ENCODE measurements at regions not wholly inside any gene's neighbourhood (a gene's known extent, or its start where the extent isn't known, plus 50 kb on each side); places are given as distances from the start of the nearest gene placed in this dataset.

DNA sequence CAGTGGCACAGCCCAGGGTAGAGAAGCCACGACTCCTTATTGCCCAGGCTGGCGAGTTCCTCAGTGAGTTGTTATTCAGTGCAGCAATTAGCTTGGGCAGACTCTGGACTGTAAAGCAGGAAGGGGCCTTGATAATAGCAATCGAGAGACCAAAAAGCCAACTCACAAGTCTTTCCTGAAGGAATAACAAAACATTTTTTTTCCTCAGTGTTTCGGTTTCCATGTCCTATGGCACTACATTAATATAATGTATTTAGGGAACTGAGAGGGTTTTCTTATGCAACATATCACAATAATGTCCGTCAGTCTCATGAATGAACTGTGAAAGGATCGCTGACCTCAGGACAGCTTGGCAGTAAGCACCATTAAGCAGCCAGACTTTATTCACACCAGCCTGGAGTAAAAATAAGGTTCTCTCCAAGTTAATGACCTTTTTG, 248.9 kb upstream of the TBL1XR1 start:
- no peak overlapping the region for H3K4me3 ChIP-seq (ENCODE audit: control insufficient read depth, low read depth, low read length)
- DNase-seq (ENCODE audit: low read depth): no peak
- TF ChIP-seq, protein P1, sequence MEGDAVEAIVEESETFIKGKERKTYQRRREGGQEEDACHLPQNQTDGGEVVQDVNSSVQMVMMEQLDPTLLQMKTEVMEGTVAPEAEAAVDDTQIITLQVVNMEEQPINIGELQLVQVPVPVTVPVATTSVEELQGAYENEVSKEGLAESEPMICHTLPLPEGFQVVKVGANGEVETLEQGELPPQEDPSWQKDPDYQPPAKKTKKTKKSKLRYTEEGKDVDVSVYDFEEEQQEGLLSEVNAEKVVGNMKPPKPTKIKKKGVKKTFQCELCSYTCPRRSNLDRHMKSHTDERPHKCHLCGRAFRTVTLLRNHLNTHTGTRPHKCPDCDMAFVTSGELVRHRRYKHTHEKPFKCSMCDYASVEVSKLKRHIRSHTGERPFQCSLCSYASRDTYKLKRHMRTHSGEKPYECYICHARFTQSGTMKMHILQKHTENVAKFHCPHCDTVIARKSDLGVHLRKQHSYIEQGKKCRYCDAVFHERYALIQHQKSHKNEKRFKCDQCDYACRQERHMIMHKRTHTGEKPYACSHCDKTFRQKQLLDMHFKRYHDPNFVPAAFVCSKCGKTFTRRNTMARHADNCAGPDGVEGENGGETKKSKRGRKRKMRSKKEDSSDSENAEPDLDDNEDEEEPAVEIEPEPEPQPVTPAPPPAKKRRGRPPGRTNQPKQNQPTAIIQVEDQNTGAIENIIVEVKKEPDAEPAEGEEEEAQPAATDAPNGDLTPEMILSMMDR (conservative IDR thresholded peaks at IDR 0.05; ENCODE audit: control insufficient read depth, insufficient read depth, low read depth, low read length): no peak

DNA sequence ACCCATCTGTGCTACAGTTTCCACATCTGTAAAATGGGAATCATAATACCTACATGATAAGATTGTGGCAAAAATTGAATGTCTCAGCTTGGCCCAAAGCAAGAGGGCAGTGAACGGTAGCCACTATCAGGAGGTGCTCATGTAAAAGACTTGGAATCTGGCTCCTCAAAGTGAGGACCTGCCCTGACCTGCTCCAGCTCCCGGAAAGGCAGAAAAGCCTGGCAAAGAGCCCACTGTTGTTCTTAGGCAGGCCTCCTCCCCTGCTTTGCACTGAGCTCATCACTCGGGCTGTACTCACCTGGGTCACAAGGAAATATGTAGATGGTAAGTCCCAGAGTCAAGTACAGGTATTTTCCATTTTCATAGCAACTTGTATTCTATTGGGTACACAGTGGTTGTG, 250.7 kb upstream of the TBL1XR1 start:
- no peak overlapping the region for H3K4me3 ChIP-seq (ENCODE audit: control insufficient read depth, low read depth, low read length)
- TF ChIP-seq, protein P1 (conservative IDR thresholded peaks at IDR 0.05; ENCODE audit: control insufficient read depth, insufficient read depth, low read depth, low read length): no peak
- no peak for DNase-seq (ENCODE audit: low read depth)

DNA sequence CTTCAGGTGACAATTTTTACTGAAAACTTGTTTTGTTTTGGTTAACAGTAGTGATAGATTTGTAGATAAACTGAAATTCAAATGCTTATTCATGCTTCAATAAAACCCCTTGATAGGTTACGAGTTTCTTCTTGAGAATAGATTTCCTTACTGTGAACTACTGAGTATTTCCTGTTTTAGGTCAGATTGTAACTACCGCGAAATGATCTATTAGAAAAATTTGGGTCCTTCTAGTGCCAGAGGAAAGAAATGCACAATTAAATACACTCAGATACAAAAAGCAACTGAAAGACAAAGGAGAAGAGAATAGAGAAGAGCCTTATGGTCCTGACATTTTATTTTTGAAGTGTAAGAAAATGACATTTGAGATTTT, 251.7 kb upstream of the TBL1XR1 start:
- no peak for DNase-seq (ENCODE audit: low read depth)
- H3K4me3 ChIP-seq (ENCODE audit: control insufficient read depth, low read depth, low read length): no peak overlapping the region

DNA sequence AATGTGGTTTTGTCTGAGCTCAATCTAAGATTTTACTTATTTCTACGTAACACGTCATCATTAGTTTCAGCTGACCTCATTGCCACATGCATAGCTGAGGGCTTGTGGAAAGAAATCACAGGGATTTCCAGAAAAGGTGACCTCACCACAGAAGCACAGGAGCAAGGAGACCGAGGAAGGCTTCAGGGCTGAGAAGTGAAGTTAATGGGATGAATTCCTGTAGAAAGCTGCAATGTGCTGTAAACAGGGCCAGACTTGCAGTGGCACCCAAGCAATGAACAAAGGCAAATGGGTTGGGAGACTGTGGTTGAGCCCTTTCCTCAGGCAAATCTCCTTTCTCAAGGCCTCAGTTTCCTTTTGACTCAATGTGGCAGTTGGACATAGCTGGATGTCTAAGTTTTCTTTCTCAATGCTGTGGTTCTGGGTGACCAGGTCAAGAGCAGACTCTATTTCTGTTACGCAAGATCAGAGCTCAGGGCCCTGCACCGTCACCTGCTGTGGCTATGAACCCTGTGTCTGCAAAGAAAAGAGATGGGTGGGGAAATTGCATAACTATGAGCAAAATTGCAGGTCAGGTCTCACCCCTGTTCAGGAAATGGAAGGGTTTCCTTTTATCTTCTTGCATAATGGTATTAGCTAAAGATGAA, 252.2 kb upstream of the TBL1XR1 start:
- no peak overlapping the region for H3K4me3 ChIP-seq (ENCODE audit: control insufficient read depth, low read depth, low read length)
- DNase-seq (ENCODE audit: low read depth): peak; percentile 49

More for the DNA sequence above, 251.7 kb upstream of the TBL1XR1 start:
- TF ChIP-seq, protein P1 (conservative IDR thresholded peaks at IDR 0.05; ENCODE audit: control insufficient read depth, insufficient read depth, low read depth, low read length): no peak

DNA sequence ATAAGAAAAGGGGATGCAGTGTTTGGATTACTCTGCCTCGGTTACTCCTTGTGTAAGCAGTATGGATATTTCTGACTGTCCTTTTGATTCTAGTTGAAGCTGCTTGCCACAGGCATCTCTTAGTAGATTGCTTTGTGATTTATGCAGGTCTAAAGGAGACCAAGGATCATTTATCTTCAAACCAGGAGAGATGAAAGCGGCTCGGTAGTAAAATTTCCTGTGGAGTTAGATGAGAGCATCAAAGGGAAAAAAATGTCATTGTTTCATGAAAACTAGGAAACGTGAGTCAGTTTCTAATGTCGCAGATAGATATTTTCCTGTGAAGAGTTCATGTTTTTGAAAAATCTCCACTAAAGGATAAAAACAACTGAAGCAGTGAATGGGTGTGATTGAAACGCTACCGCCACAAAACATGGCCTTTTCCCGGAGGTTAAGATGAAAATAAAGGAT, 254.0 kb upstream of the TBL1XR1 start:
- H3K4me3 ChIP-seq (ENCODE audit: control insufficient read depth, low read depth, low read length): no peak overlapping the region
- TF ChIP-seq, protein P1 (conservative IDR thresholded peaks at IDR 0.05; ENCODE audit: control insufficient read depth, insufficient read depth, low read depth, low read length): no peak
- DNase-seq (ENCODE audit: low read depth): no peak

More for the DNA sequence above, 252.2 kb upstream of the TBL1XR1 start:
- TF ChIP-seq, protein P1 (conservative IDR thresholded peaks at IDR 0.05; ENCODE audit: control insufficient read depth, insufficient read depth, low read depth, low read length): no peak

DNA sequence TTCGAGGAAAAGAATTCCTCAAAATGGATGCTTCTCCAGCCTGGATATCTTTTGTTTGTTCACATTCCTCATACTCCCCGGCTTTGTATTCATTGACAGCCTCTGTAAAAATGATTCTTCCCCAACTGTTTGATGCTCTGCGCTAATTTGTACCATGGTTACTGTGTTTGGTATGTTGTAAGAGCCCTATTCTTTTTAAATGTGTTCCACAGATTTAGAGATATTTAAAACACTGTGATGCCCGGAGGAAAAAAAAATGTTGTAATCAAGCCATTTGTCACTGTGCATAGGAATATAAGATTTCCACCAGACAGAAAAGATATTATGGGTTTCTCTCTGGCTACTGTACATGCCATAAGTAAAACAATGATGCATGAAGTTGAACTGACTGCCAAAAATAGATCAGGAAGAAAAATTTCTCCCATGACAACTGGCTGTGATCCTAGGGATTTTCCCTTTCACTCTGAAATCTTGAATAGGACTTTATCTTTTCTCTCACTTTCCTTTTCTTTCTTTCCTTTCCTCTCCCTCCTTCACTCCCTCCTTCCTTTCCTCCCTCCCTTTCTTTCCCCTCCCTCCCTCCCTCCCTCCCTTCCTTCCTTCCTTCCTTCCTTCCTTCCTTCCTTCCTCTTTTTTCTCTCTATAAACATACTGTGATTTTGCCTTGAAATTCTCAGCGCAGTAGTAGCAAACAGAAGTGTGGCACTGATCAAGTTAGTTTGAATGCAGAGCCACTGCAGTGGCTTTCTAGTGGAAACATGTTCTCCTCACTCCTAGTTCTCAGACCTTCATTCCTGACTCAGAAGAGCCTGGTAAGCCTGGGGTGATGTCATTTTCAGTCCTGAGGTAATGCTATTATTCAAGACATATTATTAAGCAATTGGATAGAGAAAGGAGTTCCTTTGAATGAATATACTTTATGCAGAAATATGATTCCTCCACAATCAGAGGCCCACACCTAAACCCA, 254.9 kb upstream of the TBL1XR1 start:
- TF ChIP-seq, protein P1 (conservative IDR thresholded peaks at IDR 0.05; ENCODE audit: control insufficient read depth, insufficient read depth, low read depth, low read length): no peak
- DNase-seq (ENCODE audit: low read depth): peak; percentile 94
- H3K4me3 ChIP-seq (ENCODE audit: control insufficient read depth, low read depth, low read length): no peak overlapping the region
